DOHH2 (cell line): ENCODE measurements at regions not wholly inside any gene's neighbourhood (a gene's known extent, or its start where the extent isn't known, plus 50 kb on each side); places are given as distances from the start of the nearest gene placed in this dataset.

ENCODE experiments used
- H3F3A ChIP-seq: fragments of 200-600 bp; sonication (generic), shearing (Covaris generic); 2 replicates; pipeline ENCODE4 v1.6.0; 2016; ENCODE audit warnings: antibody characterized with exemption, mild to moderate bottlenecking; ENCODE audit not compliant: control insufficient read depth, insufficient read depth
- H3K27ac ChIP-seq: fragments of 200-600 bp; sonication (generic); 2 replicates; pipeline ENCODE4 v1.5.1; 2014; ENCODE audit warnings: low read depth, mild to moderate bottlenecking, low read length, moderate library complexity
- H3K27me3 ChIP-seq: fragments of 200-600 bp; sonication (generic); 2 replicates; pipeline ENCODE4 v1.6.1; 2014; ENCODE audit warnings: mild to moderate bottlenecking, low read length, mixed read lengths; ENCODE audit not compliant: control insufficient read depth
- H3K36me3 ChIP-seq: fragments of 200-600 bp; sonication (generic); 2 replicates; pipeline ENCODE4 v1.6.1; 2014; ENCODE audit warnings: mild to moderate bottlenecking, low read length, moderate library complexity, mixed read lengths; ENCODE audit not compliant: control insufficient read depth
- H3K4me1 ChIP-seq: fragments of 200-600 bp; sonication (generic); 2 replicates; pipeline ENCODE4 v1.6.1; 2014; ENCODE audit warnings: mild to moderate bottlenecking, low read length, mixed read lengths; ENCODE audit not compliant: control insufficient read depth
- H3K4me2 ChIP-seq: fragments of 200-600 bp; sonication (generic); 2 replicates; pipeline ENCODE4 v1.6.0; 2014; ENCODE audit warnings: mild to moderate bottlenecking, low read length, moderate library complexity
- H3K4me3 ChIP-seq: fragments of 200-600 bp; sonication (generic); 2 replicates; pipeline ENCODE4 v1.5.1; 2014; ENCODE audit warnings: mild to moderate bottlenecking, low read length, mixed read lengths
- H3K79me2 ChIP-seq: fragments of 200-600 bp; sonication (generic); 2 replicates; pipeline ENCODE4 v1.6.1; 2014; ENCODE audit warnings: mild to moderate bottlenecking, low read length, mixed read lengths; ENCODE audit not compliant: control insufficient read depth
- H3K9me2 ChIP-seq: fragments of 200-600 bp; sonication (generic); replicated peaks from 2 replicates; pipeline ENCODE4 v1.6.1; 2014; ENCODE audit warnings: mild to moderate bottlenecking, low read length, mixed read lengths; ENCODE audit not compliant: control insufficient read depth
- H3K9me3 ChIP-seq: fragments of 200-600 bp; sonication (generic); 2 replicates; pipeline ENCODE4 v1.6.1; 2014; ENCODE audit warnings: antibody characterized with exemption, low read length, mixed read lengths; ENCODE audit not compliant: control insufficient read depth, insufficient read depth
- H4K20me1 ChIP-seq: fragments of 200-600 bp; sonication (generic); 2 replicates; pipeline ENCODE4 v1.6.0; 2014; ENCODE audit warnings: low read depth, mild to moderate bottlenecking, antibody characterized with exemption, low read length, moderate library complexity; ENCODE audit not compliant: control insufficient read depth, insufficient read depth
- CTCF ChIP-seq: fragments of 200-600 bp; sonication (generic); IDR thresholded peaks from one replicate; pipeline ENCODE4 v1.5.1; 2014; ENCODE audit warnings: antibody characterized with exemption, mild to moderate bottlenecking, low read depth, low read length; ENCODE audit not compliant: poor library complexity, severe bottlenecking
- EZH2phosphoT487 ChIP-seq: fragments of 200-600 bp; sonication (generic); IDR thresholded peaks from 2 replicates; pipeline ENCODE4 v1.6.1; 2017; ENCODE audit warnings: borderline replicate concordance, mild to moderate bottlenecking, antibody characterized with exemption, low read length, moderate library complexity, mixed read lengths

DNA sequence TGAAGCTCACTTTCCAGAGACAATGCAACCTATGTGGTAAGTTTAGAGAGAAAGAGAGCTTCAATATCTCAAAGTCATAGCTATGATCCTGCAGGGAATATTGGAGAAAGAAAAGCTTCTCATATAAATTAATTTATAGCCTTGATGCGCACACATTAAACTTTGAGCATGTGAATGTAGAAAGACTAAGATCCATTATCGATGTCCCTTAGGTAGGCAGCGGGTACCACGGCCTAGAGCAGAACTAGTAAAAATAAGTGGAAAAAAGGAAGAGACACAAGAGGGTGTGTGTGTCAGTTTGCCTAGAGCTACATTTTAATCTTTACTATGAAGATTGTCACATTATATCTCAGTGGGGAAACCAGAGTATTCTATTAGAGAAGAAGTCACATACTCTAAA is 685.6 kb downstream of the AMY1C start:
- TF ChIP-seq EZH2phosphoT487, result no peak
- no peak for TF ChIP-seq CTCF

GRCh38 chr1:104440011-104440410 is 690.3 kb downstream of the AMY1C start:
- H3K4me1 ChIP-seq, result no peaks in the 10 kb centered on the region
- no peaks in the 10 kb centered on the region for H3K27me3 ChIP-seq
- H3K9me2 ChIP-seq, result no peaks in the 10 kb centered on the region
- no peak for TF ChIP-seq EZH2phosphoT487
- no peak for TF ChIP-seq CTCF
- no peak overlapping the region for H3K27ac ChIP-seq
- H4K20me1 ChIP-seq, result no peaks in the 10 kb centered on the region
- H3K4me3 ChIP-seq, result no peak overlapping the region
- no peaks in the 10 kb centered on the region for H3K79me2 ChIP-seq
- no peak overlapping the region for H3K4me2 ChIP-seq
- no peaks in the 10 kb centered on the region for H3K36me3 ChIP-seq
- no peaks in the 10 kb centered on the region for H3F3A ChIP-seq
- H3K9me3 ChIP-seq, result no peaks in the 10 kb centered on the region

More for the DNA sequence above, 685.6 kb downstream of the AMY1C start:
- H3K9me3 ChIP-seq, result no peaks in the 10 kb centered on the region
- H3K4me1 ChIP-seq, result no peaks in the 10 kb centered on the region
- H3K27me3 ChIP-seq, result no peaks in the 10 kb centered on the region
- H3F3A ChIP-seq, result no peaks in the 10 kb centered on the region
- H3K79me2 ChIP-seq, result no peaks in the 10 kb centered on the region
- H3K4me2 ChIP-seq, result no peak overlapping the region
- no peaks in the 10 kb centered on the region for H4K20me1 ChIP-seq
- no peaks in the 10 kb centered on the region for H3K9me2 ChIP-seq
- no peaks in the 10 kb centered on the region for H3K36me3 ChIP-seq
- no peak overlapping the region for H3K4me3 ChIP-seq
- no peak overlapping the region for H3K27ac ChIP-seq

GRCh38 chr1:104456724-104457123 is 707.0 kb downstream of the AMY1C start:
- H3K4me2 ChIP-seq, result no peak overlapping the region
- no peaks in the 10 kb centered on the region for H4K20me1 ChIP-seq
- H3K9me2 ChIP-seq, result no peaks in the 10 kb centered on the region
- H3K4me3 ChIP-seq, result no peak overlapping the region
- peaks cover 5% of the 10 kb centered on the region; the same call in 1 of the 2 replicates for H3K9me3 ChIP-seq
- no peaks in the 10 kb centered on the region for H3F3A ChIP-seq
- H3K27ac ChIP-seq, result no peak overlapping the region
- no peaks in the 10 kb centered on the region for H3K36me3 ChIP-seq
- H3K79me2 ChIP-seq, result no peaks in the 10 kb centered on the region
- no peak for TF ChIP-seq CTCF
- no peak for TF ChIP-seq EZH2phosphoT487
- no peaks in the 10 kb centered on the region for H3K4me1 ChIP-seq
- H3K27me3 ChIP-seq, result no peaks in the 10 kb centered on the region

DNA sequence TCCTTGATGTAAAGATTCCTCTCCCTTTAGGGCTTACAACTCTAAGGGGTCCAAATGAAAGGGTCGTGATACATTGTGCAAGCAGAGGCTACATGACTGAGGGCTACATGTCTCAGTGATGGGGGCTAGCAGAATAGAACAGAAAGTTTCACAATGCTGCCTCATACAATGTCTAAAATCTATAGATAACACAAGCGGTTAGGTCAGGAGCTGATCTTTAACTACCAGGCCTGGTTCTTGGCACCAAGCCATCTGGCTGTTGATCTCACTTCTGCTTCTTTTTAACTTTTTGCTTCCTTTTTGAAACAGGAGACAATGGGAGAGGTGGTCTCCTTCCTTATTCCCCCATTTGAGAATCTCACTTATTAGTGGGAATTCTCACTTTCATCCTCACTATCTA is 710.2 kb downstream of the AMY1C start:
- Histone ChIP-seq H3K9me2 (no peaks in the 10 kb centered on the region), H3K4me3 (no peak overlapping the region), H3K79me2 (no peaks in the 10 kb centered on the region), H3K4me2 (no peak overlapping the region), H3K9me3 (peaks cover 5% of the 10 kb centered on the region; the same call in 1 of the 2 replicates), H3K27me3 (no peaks in the 10 kb centered on the region), H3K27ac (no peak overlapping the region), H3K4me1 (no peaks in the 10 kb centered on the region), H3F3A (no peaks in the 10 kb centered on the region), H4K20me1 (no peaks in the 10 kb centered on the region), H3K36me3 (no peaks in the 10 kb centered on the region)
- no peak for TF ChIP-seq EZH2phosphoT487
- no peak for TF ChIP-seq CTCF
